HT1080 (cell line): ENCODE measurements at regions not wholly inside any gene's neighbourhood (a gene's known extent, or its start where the extent isn't known, plus 50 kb on each side); places are given as distances from the start of the nearest gene placed in this dataset.
"Not testable (repeated sequence)": the region's sequence is repeated elsewhere in the genome, so short reads cannot be mapped to it uniquely, and the experiment has no call there.

Experiments
- DNase-seq: peaks from one replicate; pipeline ENCODE4 v3.0.0-alpha.2; 2015; ENCODE audit warnings: low read depth

- DNase-seq, result peak; percentile 62
Measured at GRCh38 chr2:156005999-156006712, 326.4 kb downstream of the NR4A2 start.

GRCh38 chr2:156005531-156005930 lies 327.0 kb downstream of the NR4A2 start:
- DNase-seq, result no peak

- DNase-seq, result no peak
Measured at GRCh38 chr2:156004459-156004858, 328.1 kb downstream of the NR4A2 start.

GRCh38 chr2:156003780-156004179 lies 328.7 kb downstream of the NR4A2 start:
- DNase-seq, result no peak

- DNase-seq, result no peak
Measured at GRCh38 chr2:156001851-156002250, 330.7 kb downstream of the NR4A2 start.

GRCh38 chr2:155997538-155997937 lies 335.0 kb downstream of the NR4A2 start:
- no peak for DNase-seq

- no peak for DNase-seq
Measured at GRCh38 chr2:155994315-155994714, 338.2 kb downstream of the NR4A2 start.

- no peak for DNase-seq
Measured at GRCh38 chr2:155983845-155984244, 348.7 kb downstream of the NR4A2 start.

- no peak for DNase-seq
Measured at GRCh38 chr2:155982135-155982534, 350.4 kb downstream of the NR4A2 start.

GRCh38 chr2:155980941-155981560 lies 351.5 kb downstream of the NR4A2 start:
- DNase-seq, result no peak

GRCh38 chr2:155975734-155976133 lies 356.8 kb downstream of the NR4A2 start:
- DNase-seq, result no peak

- no peak for DNase-seq
Measured at GRCh38 chr2:155972916-155973315, 359.6 kb downstream of the NR4A2 start.

GRCh38 chr2:155966064-155966471 lies 366.5 kb downstream of the NR4A2 start:
- not testable (repeated sequence) for DNase-seq

GRCh38 chr2:155965415-155966063 lies 367.0 kb downstream of the NR4A2 start:
- DNase-seq, result peak; percentile 7

- no peak for DNase-seq
Measured at GRCh38 chr2:155961641-155962040, 370.9 kb downstream of the NR4A2 start.

GRCh38 chr2:155958834-155959233 lies 373.7 kb downstream of the NR4A2 start:
- DNase-seq, result no peak

GRCh38 chr2:155947069-155947468 lies 385.5 kb downstream of the NR4A2 start:
- no peak for DNase-seq

- DNase-seq, result no peak
Measured at GRCh38 chr2:155944218-155944617, 388.3 kb downstream of the NR4A2 start.

- DNase-seq, result no peak
Measured at GRCh38 chr2:155930312-155930711, 402.2 kb downstream of the NR4A2 start.

- DNase-seq, result no peak
Measured at GRCh38 chr2:155917380-155917779, 415.1 kb downstream of the NR4A2 start.

- DNase-seq, result no peak
Measured at GRCh38 chr2:155913356-155913755, 419.2 kb downstream of the NR4A2 start.

GRCh38 chr2:155908567-155908966 lies 424.0 kb downstream of the NR4A2 start:
- no peak for DNase-seq

GRCh38 chr2:155907211-155907610 lies 425.3 kb downstream of the NR4A2 start:
- DNase-seq, result no peak
